ENCODE measurements at regions not wholly inside any gene's neighbourhood (a gene's known extent, or its start where the extent isn't known, plus 50 kb on each side); places are given as distances from the start of the nearest gene placed in this dataset.

DNA sequence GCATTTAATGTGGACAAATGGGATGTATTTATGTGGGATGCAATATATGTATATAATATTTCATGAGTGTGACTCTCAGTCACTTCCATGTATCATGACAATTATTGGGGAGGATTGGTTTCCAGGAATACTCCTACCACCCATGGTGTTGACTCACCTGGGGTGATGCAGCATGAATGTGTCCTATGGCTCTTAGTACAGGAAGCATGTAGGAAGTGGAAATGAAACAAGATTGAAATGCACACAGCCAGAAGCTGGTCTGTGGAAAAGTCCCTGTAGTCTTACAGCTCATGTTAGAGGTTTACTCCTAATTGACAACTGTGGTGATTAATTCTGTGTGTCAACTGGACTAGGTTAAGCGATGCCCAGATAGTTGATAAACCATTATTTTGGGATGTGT lies 89.3 kb upstream of the HAAO start:
- no peak for TF ChIP-seq RAD21 (IDR thresholded peaks at IDR 0.05; ENCODE audit: low read depth)
- TF ChIP-seq CREB1 (IDR thresholded peaks at IDR 0.05; ENCODE audit: low read depth), result no peak
- TF ChIP-seq TCF12 (IDR thresholded peaks at IDR 0.05; ENCODE audit: low read depth), result no peak
- TF ChIP-seq EGR1 (IDR thresholded peaks at IDR 0.05), result no peak

GRCh38 chr2:42880738-42881690 lies 88.6 kb upstream of the HAAO start:
- TF ChIP-seq CEBPB (IDR thresholded peaks at IDR 0.05), result no peak
- TF ChIP-seq FOXM1 (IDR thresholded peaks at IDR 0.05; ENCODE audit: borderline replicate concordance, low read depth), result no peak
- TF ChIP-seq EP300 (IDR thresholded peaks at IDR 0.05; ENCODE audit: borderline replicate concordance), result no peak
- TF ChIP-seq ZBTB7A (IDR thresholded peaks at IDR 0.05; ENCODE audit: low read depth), result no peak
- no peak for TF ChIP-seq EGR1 (IDR thresholded peaks at IDR 0.05)
- TF ChIP-seq RAD21 (IDR thresholded peaks at IDR 0.05; ENCODE audit: low read depth), result no peak
- TF ChIP-seq MAX (IDR thresholded peaks at IDR 0.05), result no peak
- no peak for TF ChIP-seq NFIC (IDR thresholded peaks at IDR 0.05)
- no peak for TF ChIP-seq CREB1 (IDR thresholded peaks at IDR 0.05; ENCODE audit: low read depth)
- TF ChIP-seq, protein P1, sequence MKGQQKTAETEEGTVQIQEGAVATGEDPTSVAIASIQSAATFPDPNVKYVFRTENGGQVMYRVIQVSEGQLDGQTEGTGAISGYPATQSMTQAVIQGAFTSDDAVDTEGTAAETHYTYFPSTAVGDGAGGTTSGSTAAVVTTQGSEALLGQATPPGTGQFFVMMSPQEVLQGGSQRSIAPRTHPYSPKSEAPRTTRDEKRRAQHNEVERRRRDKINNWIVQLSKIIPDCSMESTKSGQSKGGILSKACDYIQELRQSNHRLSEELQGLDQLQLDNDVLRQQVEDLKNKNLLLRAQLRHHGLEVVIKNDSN (IDR thresholded peaks at IDR 0.05), result no peak
- TF ChIP-seq TAF1 (IDR thresholded peaks at IDR 0.05; ENCODE audit: low read depth), result no peak
- TF ChIP-seq TEAD4 (IDR thresholded peaks at IDR 0.05), result no peak
- TF ChIP-seq YY1 (IDR thresholded peaks at IDR 0.05; ENCODE audit: low read depth), result no peak
- TF ChIP-seq REST (IDR thresholded peaks at IDR 0.05; ENCODE audit: low read depth), result no peak
- no peak for TF ChIP-seq TCF12 (IDR thresholded peaks at IDR 0.05; ENCODE audit: low read depth)

- TF ChIP-seq MAX (IDR thresholded peaks at IDR 0.05) (no peak), YY1 (IDR thresholded peaks at IDR 0.05; ENCODE audit: low read depth) (no peak), TCF12 (IDR thresholded peaks at IDR 0.05; ENCODE audit: low read depth) (no peak), ZBTB7A (IDR thresholded peaks at IDR 0.05; ENCODE audit: low read depth) (no peak), NFIC (IDR thresholded peaks at IDR 0.05) (no peak), REST (IDR thresholded peaks at IDR 0.05; ENCODE audit: low read depth) (no peak), CEBPB (IDR thresholded peaks at IDR 0.05) (no peak), EGR1 (IDR thresholded peaks at IDR 0.05) (no peak), FOXM1 (IDR thresholded peaks at IDR 0.05; ENCODE audit: borderline replicate concordance, low read depth) (no peak), EP300 (IDR thresholded peaks at IDR 0.05; ENCODE audit: borderline replicate concordance) (no peak), TAF1 (IDR thresholded peaks at IDR 0.05; ENCODE audit: low read depth) (no peak)
- TF ChIP-seq, protein P1 (IDR thresholded peaks at IDR 0.05), result no peak
Measured at GRCh38 chr2:42879913-42880737, 87.7 kb upstream of the HAAO start.

- no peak for TF ChIP-seq EGR1 (IDR thresholded peaks at IDR 0.05)
- TF ChIP-seq, protein P1 (IDR thresholded peaks at IDR 0.05), result no peak
- no peak for TF ChIP-seq RAD21 (IDR thresholded peaks at IDR 0.05; ENCODE audit: low read depth)
- no peak for TF ChIP-seq EP300 (IDR thresholded peaks at IDR 0.05; ENCODE audit: borderline replicate concordance)
- TF ChIP-seq CEBPB (IDR thresholded peaks at IDR 0.05), result no peak
- no peak for TF ChIP-seq TCF12 (IDR thresholded peaks at IDR 0.05; ENCODE audit: low read depth)
- TF ChIP-seq YY1 (IDR thresholded peaks at IDR 0.05; ENCODE audit: low read depth), result no peak
- TF ChIP-seq FOXM1 (IDR thresholded peaks at IDR 0.05; ENCODE audit: borderline replicate concordance, low read depth), result no peak
- TF ChIP-seq CREB1 (IDR thresholded peaks at IDR 0.05; ENCODE audit: low read depth), result no peak
- no peak for TF ChIP-seq TEAD4 (IDR thresholded peaks at IDR 0.05)
- TF ChIP-seq MAX (IDR thresholded peaks at IDR 0.05), result no peak
- TF ChIP-seq TAF1 (IDR thresholded peaks at IDR 0.05; ENCODE audit: low read depth), result no peak
Measured at GRCh38 chr2:42879121-42879705, 86.8 kb upstream of the HAAO start.

Data from Ishikawa (cell line).